ENCODE measurements at regions not wholly inside any gene's neighbourhood (a gene's known extent, or its start where the extent isn't known, plus 50 kb on each side); places are given as distances from the start of the nearest gene placed in this dataset.

GRCh38 chr14:96978525-96979272, 181.5 kb downstream of the VRK1 start:
- no peak overlapping the region for H3K4me3 ChIP-seq (ENCODE audit: low read depth, low read length)
- no peak for DNase-seq (ENCODE audit: low read depth)

- no peak overlapping the region for H3K4me3 ChIP-seq (ENCODE audit: low read depth, low read length)
- DNase-seq (ENCODE audit: low read depth) = no peak
Observed at GRCh38 chr14:96979611-96980074, 182.5 kb downstream of the VRK1 start.

GRCh38 chr14:96980835-96981234, 183.7 kb downstream of the VRK1 start:
- H3K4me3 ChIP-seq (ENCODE audit: low read depth, low read length) = no peak overlapping the region

GRCh38 chr14:96986256-96987085, 189.3 kb downstream of the VRK1 start:
- no peak overlapping the region for H3K4me3 ChIP-seq (ENCODE audit: low read depth, low read length)
- no peak for DNase-seq (ENCODE audit: low read depth)

More at GRCh38 chr14:96980835-96981234, 183.7 kb downstream of the VRK1 start:
- no peak for DNase-seq (ENCODE audit: low read depth)

- DNase-seq (ENCODE audit: low read depth) = no peak
- no peak overlapping the region for H3K4me3 ChIP-seq (ENCODE audit: low read depth, low read length)
Observed at GRCh38 chr14:96987086-96987474, 189.9 kb downstream of the VRK1 start.

GRCh38 chr14:96987771-96988170, 190.6 kb downstream of the VRK1 start:
- DNase-seq (ENCODE audit: low read depth) = no peak
- no peak overlapping the region for H3K4me3 ChIP-seq (ENCODE audit: low read depth, low read length)

- H3K4me3 ChIP-seq (ENCODE audit: low read depth, low read length) = no peak overlapping the region
- no peak for DNase-seq (ENCODE audit: low read depth)
Observed at GRCh38 chr14:96989306-96989705, 192.1 kb downstream of the VRK1 start.

GRCh38 chr14:96991226-96991625, 194.0 kb downstream of the VRK1 start:
- no peak overlapping the region for H3K4me3 ChIP-seq (ENCODE audit: low read depth, low read length)

GRCh38 chr14:96994999-96995398, 197.8 kb downstream of the VRK1 start:
- DNase-seq (ENCODE audit: low read depth) = no peak
- no peak overlapping the region for H3K4me3 ChIP-seq (ENCODE audit: low read depth, low read length)

More at GRCh38 chr14:96991226-96991625, 194.0 kb downstream of the VRK1 start:
- no peak for DNase-seq (ENCODE audit: low read depth)

- no peak overlapping the region for H3K4me3 ChIP-seq (ENCODE audit: low read depth, low read length)
- no peak for DNase-seq (ENCODE audit: low read depth)
Observed at GRCh38 chr14:96997269-96997668, 200.1 kb downstream of the VRK1 start.

- H3K4me3 ChIP-seq (ENCODE audit: low read depth, low read length) = no peak overlapping the region
- DNase-seq (ENCODE audit: low read depth) = no peak
Observed at GRCh38 chr14:96997996-96998395, 200.8 kb downstream of the VRK1 start.

GRCh38 chr14:96999654-97000155, 202.5 kb downstream of the VRK1 start:
- no peak overlapping the region for H3K4me3 ChIP-seq (ENCODE audit: low read depth, low read length)
- no peak for DNase-seq (ENCODE audit: low read depth)

- DNase-seq (ENCODE audit: low read depth) = no peak
- H3K4me3 ChIP-seq (ENCODE audit: low read depth, low read length) = no peak overlapping the region
Observed at GRCh38 chr14:97002454-97002853, 205.3 kb downstream of the VRK1 start.

- no peak for DNase-seq (ENCODE audit: low read depth)
- H3K4me3 ChIP-seq (ENCODE audit: low read depth, low read length) = no peak overlapping the region
Observed at GRCh38 chr14:97005934-97006333, 208.8 kb downstream of the VRK1 start.

GRCh38 chr14:97010491-97011160, 213.4 kb downstream of the VRK1 start:
- DNase-seq (ENCODE audit: low read depth) = no peak
- no peak overlapping the region for H3K4me3 ChIP-seq (ENCODE audit: low read depth, low read length)

GRCh38 chr14:97013878-97014277, 216.7 kb downstream of the VRK1 start:
- DNase-seq (ENCODE audit: low read depth) = no peak

GRCh38 chr14:97021001-97021400, 223.8 kb downstream of the VRK1 start:
- no peak overlapping the region for H3K4me3 ChIP-seq (ENCODE audit: low read depth, low read length)
- DNase-seq (ENCODE audit: low read depth) = no peak

More at GRCh38 chr14:97013878-97014277, 216.7 kb downstream of the VRK1 start:
- H3K4me3 ChIP-seq (ENCODE audit: low read depth, low read length) = no peak overlapping the region

GRCh38 chr14:97021571-97022168, 224.5 kb downstream of the VRK1 start:
- no peak for DNase-seq (ENCODE audit: low read depth)
- H3K4me3 ChIP-seq (ENCODE audit: low read depth, low read length) = no peak overlapping the region

GRCh38 chr14:97022741-97023140, 225.6 kb downstream of the VRK1 start:
- H3K4me3 ChIP-seq (ENCODE audit: low read depth, low read length) = no peak overlapping the region
- no peak for DNase-seq (ENCODE audit: low read depth)
